Neural cell (in vitro differentiated cells): ENCODE measurements at regions not wholly inside any gene's neighbourhood (a gene's known extent, or its start where the extent isn't known, plus 50 kb on each side); places are given as distances from the start of the nearest gene placed in this dataset.

Experiments used
- H2AFZ ChIP-seq: fragments of 200-600, 300-800 bp; sonication (generic), shearing (Covaris generic); 2 replicates; pipeline ENCODE4 v1.6.0; 2014; ENCODE audit warnings: low read depth, mild to moderate bottlenecking, antibody characterized with exemption, low read length, moderate library complexity
- H3F3A ChIP-seq: fragments of 200-600 bp; shearing (Covaris generic); 2 replicates; pipeline ENCODE4 v1.6.1; 2016; ENCODE audit warnings: mild to moderate bottlenecking, moderate library complexity, mixed read lengths, antibody characterized with exemption, low read length; ENCODE audit not compliant: insufficient read depth, poor library complexity, severe bottlenecking
- H3K27ac ChIP-seq: fragments of 200-600, 300-800 bp; sonication (generic), shearing (Covaris generic); 2 replicates; pipeline ENCODE4 v1.5.1; 2014; ENCODE audit warnings: mild to moderate bottlenecking, low read length, moderate library complexity
- H3K27me3 ChIP-seq: fragments of 300-800, 200-600 bp; sonication (generic), shearing (Covaris generic); 2 replicates; pipeline ENCODE4 v1.6.0; 2014; ENCODE audit warnings: mild to moderate bottlenecking, low read depth, low read length, moderate library complexity; ENCODE audit not compliant: insufficient read depth
- H3K36me3 ChIP-seq: fragments of 300-800, 200-600 bp; sonication (generic), shearing (Covaris generic); 2 replicates; pipeline ENCODE4 v1.5.1; 2014; ENCODE audit warnings: mild to moderate bottlenecking, antibody characterized with exemption, low read length, moderate library complexity; ENCODE audit not compliant: insufficient read depth
- H3K4me2 ChIP-seq: fragments of 300-800, 200-600 bp; sonication (generic), shearing (Covaris generic); 2 replicates; pipeline ENCODE4 v1.6.0; 2014; ENCODE audit warnings: mild to moderate bottlenecking, low read length
- H3K4me3 ChIP-seq: fragments of 300-800, 200-600 bp; sonication (generic), shearing (Covaris generic); 2 replicates; pipeline ENCODE4 v1.5.1; 2014; ENCODE audit warnings: mild to moderate bottlenecking, low read length, moderate library complexity
- H3K79me2 ChIP-seq: fragments of 200-600 bp; shearing (Covaris generic); replicated peaks from 2 replicates; pipeline ENCODE4 v1.6.0; 2014; ENCODE audit warnings: mild to moderate bottlenecking, low read length, moderate library complexity; ENCODE audit not compliant: insufficient read depth
- H3K9ac ChIP-seq: fragments of 300-800, 200-600 bp; sonication (generic), shearing (Covaris generic); 2 replicates; pipeline ENCODE4 v1.6.1; 2016; ENCODE audit warnings: mild to moderate bottlenecking, low read length, mixed read lengths
- H3K9me2 ChIP-seq: fragments of 200-600 bp; shearing (Covaris generic); 2 replicates; pipeline ENCODE4 v1.6.1; 2016; ENCODE audit warnings: mild to moderate bottlenecking, low read length, mixed read lengths; ENCODE audit not compliant: insufficient read depth
- H3K9me3 ChIP-seq: fragments of 200-600, 300-800 bp; sonication (generic), shearing (Covaris generic); 2 replicates; pipeline ENCODE4 v1.6.1; 2016; ENCODE audit warnings: mild to moderate bottlenecking, mixed run types, low read length, moderate library complexity, mixed read lengths
- H4K20me1 ChIP-seq: fragments of 200-600 bp; shearing (Covaris generic); 2 replicates; pipeline ENCODE4 v1.6.1; 2016; ENCODE audit warnings: mild to moderate bottlenecking, mixed run types; ENCODE audit not compliant: insufficient read depth
- CTCF ChIP-seq: fragments of 450-650 bp; IDR thresholded peaks from 2 replicates; pipeline ENCODE4 v1.5.1; 2014; ENCODE audit warnings: antibody characterized with exemption, mild to moderate bottlenecking, moderate library complexity; ENCODE audit not compliant: poor library complexity, severe bottlenecking
- EP300 ChIP-seq: fragments of 450-650 bp; conservative IDR thresholded peaks from 2 replicates; pipeline ENCODE4 v1.6.1; 2014; ENCODE audit warnings: antibody characterized with exemption, mild to moderate bottlenecking, moderate library complexity; ENCODE audit not compliant: poor library complexity, severe bottlenecking
- EZH2 ChIP-seq: fragments of 200-600, 300-800 bp; shearing (Covaris generic), sonication (generic); IDR thresholded peaks from 2 replicates; pipeline ENCODE4 v1.6.1; 2014; ENCODE audit warnings: antibody characterized with exemption, low read length, borderline replicate concordance, mild to moderate bottlenecking; ENCODE audit not compliant: insufficient read depth, poor library complexity, severe bottlenecking
- MXI1 ChIP-seq: fragments of 450-650 bp; conservative IDR thresholded peaks from 2 replicates; pipeline ENCODE4 v1.6.1; 2014; ENCODE audit warnings: antibody characterized with exemption, mild to moderate bottlenecking; ENCODE audit not compliant: poor library complexity, severe bottlenecking
- POLR2AphosphoS5 ChIP-seq: IDR thresholded peaks from 2 replicates; pipeline ENCODE4 v1.6.1; 2012
- RAD21 ChIP-seq: fragments of 450-650 bp; conservative IDR thresholded peaks from 2 replicates; pipeline ENCODE4 v1.6.1; 2014; ENCODE audit warnings: antibody characterized with exemption, mild to moderate bottlenecking, moderate library complexity
- REST ChIP-seq: IDR thresholded peaks from 2 replicates; pipeline ENCODE4 v1.6.1; 2012; ENCODE audit warnings: borderline replicate concordance
- SMC3 ChIP-seq: fragments of 450-650 bp; conservative IDR thresholded peaks from 2 replicates; pipeline ENCODE4 v1.6.1; 2014; ENCODE audit warnings: antibody characterized with exemption, mild to moderate bottlenecking, moderate library complexity; ENCODE audit not compliant: poor library complexity
- TAF1 ChIP-seq: IDR thresholded peaks from 2 replicates; pipeline ENCODE4 v1.6.1; 2012; ENCODE audit warnings: low read depth

- H4K20me1 ChIP-seq: no peaks in the 10 kb centered on the region
- H3K4me2 ChIP-seq: no peak overlapping the region
- H3K36me3 ChIP-seq: no peaks in the 10 kb centered on the region
- H3K27me3 ChIP-seq: no peaks in the 10 kb centered on the region
- H3F3A ChIP-seq: no peaks in the 10 kb centered on the region
- H2AFZ ChIP-seq: no peak overlapping the region
- no peaks in the 10 kb centered on the region for H3K9me3 ChIP-seq
- H3K9me2 ChIP-seq: no peaks in the 10 kb centered on the region
- H3K79me2 ChIP-seq: no peaks in the 10 kb centered on the region
- no peak for TF ChIP-seq MXI1
- no peak for TF ChIP-seq EZH2
- no peak for TF ChIP-seq POLR2AphosphoS5
- TF ChIP-seq TAF1: no peak
- no peak for TF ChIP-seq REST
- TF ChIP-seq RAD21: no peak
- no peak for TF ChIP-seq CTCF
- TF ChIP-seq SMC3: no peak
- TF ChIP-seq EP300: no peak
- H3K4me3 ChIP-seq: no peak overlapping the region
- H3K27ac ChIP-seq: no peak overlapping the region
- no peak overlapping the region for H3K9ac ChIP-seq
These were observed 239.0 kb upstream of the RAB6C start for GRCh38 chr2:129740504-129740903.

GRCh38 chr2:129741165-129741564 is 238.3 kb upstream of the RAB6C start:
- Histone ChIP-seq H3K9ac (no peak overlapping the region), H3K4me3 (no peak overlapping the region), H3F3A (no peaks in the 10 kb centered on the region), H2AFZ (no peak overlapping the region), H3K36me3 (no peaks in the 10 kb centered on the region), H3K27ac (no peak overlapping the region), H3K79me2 (no peaks in the 10 kb centered on the region), H3K9me3 (no peaks in the 10 kb centered on the region), H3K27me3 (no peaks in the 10 kb centered on the region), H4K20me1 (no peaks in the 10 kb centered on the region), H3K9me2 (no peaks in the 10 kb centered on the region), H3K4me2 (no peak overlapping the region)
- TF ChIP-seq RAD21 (no peak), CTCF (no peak), REST (no peak), MXI1 (no peak), EP300 (no peak)
